BLaER1 treated with 17β-estradiol and CSF1 and Interleukin-3, amounts not matched to agents 10 nM and 100 nM (cell line): ENCODE measurements at regions not wholly inside any gene's neighbourhood (a gene's known extent, or its start where the extent isn't known, plus 50 kb on each side); places are given as distances from the start of the nearest gene placed in this dataset.
A peak's percentile ranks its signal among the peaks of the same experiment; 100 is the strongest.

Experiments
- H3K27ac ChIP-seq, 11 experiments: shearing (Covaris generic); formaldehyde crosslinking; 2 replicates each; pipeline ENCODE4 v1.8.1; 2022
- H3K27me3 ChIP-seq, 11 experiments: shearing (Covaris generic); formaldehyde crosslinking; 2 replicates each; pipeline ENCODE4 v1.8.1; 2022
- H3K36me3 ChIP-seq, 11 experiments: shearing (Covaris generic); formaldehyde crosslinking; 2 replicates each; pipeline ENCODE4 v1.8.1; 2022
- H3K4me1 ChIP-seq, 10 experiments: shearing (Covaris generic); formaldehyde crosslinking; 2 replicates each; pipeline ENCODE4 v1.8.1; 2022
- H3K4me2 ChIP-seq, 11 experiments: shearing (Covaris generic); formaldehyde crosslinking; 2 replicates each; pipeline ENCODE4 v1.8.1; 2022
- H3K4me3 ChIP-seq, 10 experiments: shearing (Covaris generic); formaldehyde crosslinking; 2 replicates each; pipeline ENCODE4 v1.8.1; 2022
- H3K9ac ChIP-seq, 11 experiments: shearing (Covaris generic); formaldehyde crosslinking; 2 replicates each; pipeline ENCODE4 v1.8.1; 2022
- H3K9me3 ChIP-seq, 11 experiments: shearing (Covaris generic); formaldehyde crosslinking; replicated peaks in 1 of 11; 2 replicates each; pipeline ENCODE4 v1.8.1; 2022
- H4K20me1 ChIP-seq, 11 experiments: shearing (Covaris generic); formaldehyde crosslinking; 2 replicates each; pipeline ENCODE4 v1.8.1; 2022
- Cebpa-rat ChIP-seq, 11 experiments: shearing (Covaris generic); IDR thresholded peaks; 2 replicates each; pipeline ENCODE4 v1.8.1; 2022

- no peak overlapping the region for H3K27ac ChIP-seq
- no peaks in the 10 kb centered on the region for H4K20me1 ChIP-seq
- no peaks in the 10 kb centered on the region for H3K9me3 ChIP-seq
- no peak for TF ChIP-seq Cebpa-rat (IDR thresholded peaks at IDR 0.05)
- H3K36me3 ChIP-seq = no peaks in the 10 kb centered on the region
- H3K4me2 ChIP-seq = no peak overlapping the region
- no peak overlapping the region for H3K4me3 ChIP-seq
- no peaks in the 10 kb centered on the region for H3K27me3 ChIP-seq
- no peaks in the 10 kb centered on the region for H3K4me1 ChIP-seq
- H3K9ac ChIP-seq = no peak overlapping the region
These were observed 101.5 kb upstream of the DSEL start for GRCh38 chr18:67618061-67618460.

GRCh38 chr18:67615876-67616275 is 99.4 kb upstream of the DSEL start:
- Histone ChIP-seq H3K9ac (no peak overlapping the region), H3K36me3 (no peaks in the 10 kb centered on the region), H3K4me1 (no peaks in the 10 kb centered on the region), H3K27me3 (no peaks in the 10 kb centered on the region), H4K20me1 (no peaks in the 10 kb centered on the region), H3K9me3 (no peaks in the 10 kb centered on the region), H3K4me2 (no peak overlapping the region), H3K4me3 (no peak overlapping the region), H3K27ac (no peak overlapping the region)
- no peak for TF ChIP-seq Cebpa-rat (IDR thresholded peaks at IDR 0.05)

GRCh38 chr18:67613731-67614130 is 97.2 kb upstream of the DSEL start:
- no peaks in the 10 kb centered on the region for H3K27me3 ChIP-seq
- H3K4me1 ChIP-seq = no peaks in the 10 kb centered on the region
- no peak for TF ChIP-seq Cebpa-rat (IDR thresholded peaks at IDR 0.05)
- H3K4me3 ChIP-seq = no peak overlapping the region
- H4K20me1 ChIP-seq = no peaks in the 10 kb centered on the region
- no peaks in the 10 kb centered on the region for H3K9me3 ChIP-seq
- no peak overlapping the region for H3K9ac ChIP-seq
- H3K27ac ChIP-seq = no peak overlapping the region
- no peak overlapping the region for H3K4me2 ChIP-seq
- H3K36me3 ChIP-seq = no peaks in the 10 kb centered on the region

GRCh38 chr18:67612281-67612680 is 95.8 kb upstream of the DSEL start:
- no peak overlapping the region for H3K4me2 ChIP-seq
- H3K27ac ChIP-seq = no peak overlapping the region
- TF ChIP-seq Cebpa-rat (IDR thresholded peaks at IDR 0.05) = no peak
- no peaks in the 10 kb centered on the region for H3K9me3 ChIP-seq
- H3K36me3 ChIP-seq = no peaks in the 10 kb centered on the region
- H3K4me1 ChIP-seq = no peaks in the 10 kb centered on the region
- no peaks in the 10 kb centered on the region for H3K27me3 ChIP-seq
- H3K4me3 ChIP-seq = no peak overlapping the region
- no peaks in the 10 kb centered on the region for H4K20me1 ChIP-seq
- no peak overlapping the region for H3K9ac ChIP-seq

- no peaks in the 10 kb centered on the region for H3K36me3 ChIP-seq
- H3K4me3 ChIP-seq = no peak overlapping the region
- peaks cover 4 to 25% (median 6%) of the 10 kb centered on the region in 11 experiments; a peak in 11 of 22 replicates for H3K9me3 ChIP-seq
- TF ChIP-seq Cebpa-rat (IDR thresholded peaks at IDR 0.05) = no peak
- H3K27ac ChIP-seq = no peak overlapping the region
- no peak overlapping the region for H3K4me2 ChIP-seq
- no peaks in the 10 kb centered on the region for H3K27me3 ChIP-seq
- no peak overlapping the region for H3K9ac ChIP-seq
- H4K20me1 ChIP-seq = no peaks in the 10 kb centered on the region
- no peaks in the 10 kb centered on the region for H3K4me1 ChIP-seq
These were observed 92.2 kb upstream of the DSEL start for GRCh38 chr18:67608615-67609273.

GRCh38 chr18:67608191-67608590 is 91.7 kb upstream of the DSEL start:
- no peak overlapping the region for H3K4me2 ChIP-seq
- TF ChIP-seq Cebpa-rat (IDR thresholded peaks at IDR 0.05) = no peak
- H3K27ac ChIP-seq = no peak overlapping the region
- H3K4me3 ChIP-seq = no peak overlapping the region
- H4K20me1 ChIP-seq = no peaks in the 10 kb centered on the region
- peaks cover 4 to 31% (median 8%) of the 10 kb centered on the region in 11 experiments; a peak in 11 of 22 replicates for H3K9me3 ChIP-seq
- no peak overlapping the region for H3K9ac ChIP-seq
- no peaks in the 10 kb centered on the region for H3K4me1 ChIP-seq
- H3K27me3 ChIP-seq = no peaks in the 10 kb centered on the region
- no peaks in the 10 kb centered on the region for H3K36me3 ChIP-seq

GRCh38 chr18:67600181-67601180 is 84.0 kb upstream of the DSEL start:
- peaks cover 0 to 30% (median 5%) of the 10 kb centered on the region in 11 experiments; a peak in 12 of 22 replicates for H3K9me3 ChIP-seq
- H4K20me1 ChIP-seq = no peaks in the 10 kb centered on the region
- no peak for TF ChIP-seq Cebpa-rat (IDR thresholded peaks at IDR 0.05)
- H3K9ac ChIP-seq = no peak overlapping the region
- no peak overlapping the region for H3K27ac ChIP-seq
- H3K4me2 ChIP-seq = peak overlapping the region in 2 of 11 experiments; percentile 2 to 77; a peak in 2 of 22 replicates
- H3K4me1 ChIP-seq = peaks cover 10 to 48% (median 12%) of the 10 kb centered on the region in 10 experiments; a peak in 17 of 20 replicates
- no peaks in the 10 kb centered on the region for H3K36me3 ChIP-seq
- no peak overlapping the region for H3K4me3 ChIP-seq
- no peaks in the 10 kb centered on the region for H3K27me3 ChIP-seq

- no peak for TF ChIP-seq Cebpa-rat (IDR thresholded peaks at IDR 0.05)
- peaks cover 0 to 21% (median 4%) of the 10 kb centered on the region in 11 experiments; a peak in 8 of 22 replicates for H3K9me3 ChIP-seq
- H4K20me1 ChIP-seq = no peaks in the 10 kb centered on the region
- H3K27ac ChIP-seq = no peak overlapping the region; a peak in 1 of 22 replicates
- no peaks in the 10 kb centered on the region for H3K27me3 ChIP-seq
- H3K9ac ChIP-seq = no peak overlapping the region
- H3K4me1 ChIP-seq = peaks cover 10 to 48% (median 12%) of the 10 kb centered on the region in 10 experiments; a peak in 17 of 20 replicates
- no peak overlapping the region for H3K4me3 ChIP-seq
- peak overlapping the region; percentile 22 to 77 (median 36); a peak in 20 of 22 replicates for H3K4me2 ChIP-seq
- H3K36me3 ChIP-seq = no peaks in the 10 kb centered on the region
These were observed 82.8 kb upstream of the DSEL start for GRCh38 chr18:67599277-67599676.

GRCh38 chr18:67597759-67598158 is 81.2 kb upstream of the DSEL start:
- Histone ChIP-seq H3K9me3 (peaks cover 0 to 12% (median 0%) of the 10 kb centered on the region in 11 experiments; a peak in 4 of 22 replicates), H3K4me1 (peaks cover 10 to 48% (median 12%) of the 10 kb centered on the region in 10 experiments; a peak in 17 of 20 replicates), H3K9ac (no peak overlapping the region), H3K27me3 (no peaks in the 10 kb centered on the region), H4K20me1 (no peaks in the 10 kb centered on the region), H3K36me3 (no peaks in the 10 kb centered on the region), H3K27ac (no peak overlapping the region), H3K4me2 (peak overlapping the region in 3 of 11 experiments; percentile 69 to 77 (median 76); a peak in 5 of 22 replicates), H3K4me3 (no peak overlapping the region)
- peak in 1 of 11 experiments; percentile 50; a peak in 1 of 22 replicates for TF ChIP-seq Cebpa-rat (IDR thresholded peaks at IDR 0.05)
